ENCODE measurements at regions not wholly inside any gene's neighbourhood (a gene's known extent, or its start where the extent isn't known, plus 50 kb on each side); places are given as distances from the start of the nearest gene placed in this dataset.

DNA sequence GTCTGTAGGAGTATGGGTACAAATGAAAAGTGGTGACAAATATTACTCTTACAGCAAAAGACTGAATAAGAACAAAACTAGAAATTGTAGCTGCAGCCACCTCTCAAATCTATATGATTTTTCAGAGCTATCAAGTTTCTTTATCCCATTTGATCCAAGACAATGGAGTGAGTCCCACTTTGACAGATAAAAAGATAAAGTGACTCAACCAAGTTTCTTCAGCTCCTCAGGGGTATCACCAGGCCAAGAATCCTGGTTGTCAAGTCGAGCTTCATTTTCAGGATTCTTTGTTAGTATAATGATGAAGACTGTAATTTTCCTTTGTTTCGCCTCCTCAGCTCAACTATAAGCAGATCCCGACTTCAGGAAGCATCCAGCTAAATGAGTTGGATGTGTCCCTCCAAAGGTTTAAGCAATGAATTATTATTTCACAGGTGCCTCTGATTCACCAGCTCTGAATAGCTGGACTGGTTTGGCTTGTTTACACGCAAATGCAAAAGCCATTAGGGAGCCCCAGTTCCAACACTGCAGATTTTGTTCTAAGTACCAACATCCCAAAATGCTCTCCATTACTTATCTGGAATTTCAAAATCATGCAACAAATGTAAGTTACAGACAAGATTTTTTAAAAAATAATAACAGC lies 238.9 kb downstream of the MAFB start:
- no peaks in the 10 kb centered on the region for H3K4me1 Mint-ChIP-seq (ENCODE audit: low read depth)
- peaks cover 27% of the 10 kb centered on the region for H3K27me3 Mint-ChIP-seq (ENCODE audit: low read depth)
- no peak for DNase-seq (ENCODE audit: low spot score)
- H3K4me3 Mint-ChIP-seq (ENCODE audit: unreplicated experiment) = no peak overlapping the region
- TF ChIP-seq, protein P1, sequence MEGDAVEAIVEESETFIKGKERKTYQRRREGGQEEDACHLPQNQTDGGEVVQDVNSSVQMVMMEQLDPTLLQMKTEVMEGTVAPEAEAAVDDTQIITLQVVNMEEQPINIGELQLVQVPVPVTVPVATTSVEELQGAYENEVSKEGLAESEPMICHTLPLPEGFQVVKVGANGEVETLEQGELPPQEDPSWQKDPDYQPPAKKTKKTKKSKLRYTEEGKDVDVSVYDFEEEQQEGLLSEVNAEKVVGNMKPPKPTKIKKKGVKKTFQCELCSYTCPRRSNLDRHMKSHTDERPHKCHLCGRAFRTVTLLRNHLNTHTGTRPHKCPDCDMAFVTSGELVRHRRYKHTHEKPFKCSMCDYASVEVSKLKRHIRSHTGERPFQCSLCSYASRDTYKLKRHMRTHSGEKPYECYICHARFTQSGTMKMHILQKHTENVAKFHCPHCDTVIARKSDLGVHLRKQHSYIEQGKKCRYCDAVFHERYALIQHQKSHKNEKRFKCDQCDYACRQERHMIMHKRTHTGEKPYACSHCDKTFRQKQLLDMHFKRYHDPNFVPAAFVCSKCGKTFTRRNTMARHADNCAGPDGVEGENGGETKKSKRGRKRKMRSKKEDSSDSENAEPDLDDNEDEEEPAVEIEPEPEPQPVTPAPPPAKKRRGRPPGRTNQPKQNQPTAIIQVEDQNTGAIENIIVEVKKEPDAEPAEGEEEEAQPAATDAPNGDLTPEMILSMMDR (IDR thresholded peaks at IDR 0.05) = no peak
- H3K36me3 Mint-ChIP-seq (ENCODE audit: low read depth) = no peaks in the 10 kb centered on the region
- no peak overlapping the region for H3K27ac Mint-ChIP-seq (ENCODE audit: unreplicated experiment)
- H3K9me3 Mint-ChIP-seq (ENCODE audit: low read depth) = no peaks in the 10 kb centered on the region

DNA sequence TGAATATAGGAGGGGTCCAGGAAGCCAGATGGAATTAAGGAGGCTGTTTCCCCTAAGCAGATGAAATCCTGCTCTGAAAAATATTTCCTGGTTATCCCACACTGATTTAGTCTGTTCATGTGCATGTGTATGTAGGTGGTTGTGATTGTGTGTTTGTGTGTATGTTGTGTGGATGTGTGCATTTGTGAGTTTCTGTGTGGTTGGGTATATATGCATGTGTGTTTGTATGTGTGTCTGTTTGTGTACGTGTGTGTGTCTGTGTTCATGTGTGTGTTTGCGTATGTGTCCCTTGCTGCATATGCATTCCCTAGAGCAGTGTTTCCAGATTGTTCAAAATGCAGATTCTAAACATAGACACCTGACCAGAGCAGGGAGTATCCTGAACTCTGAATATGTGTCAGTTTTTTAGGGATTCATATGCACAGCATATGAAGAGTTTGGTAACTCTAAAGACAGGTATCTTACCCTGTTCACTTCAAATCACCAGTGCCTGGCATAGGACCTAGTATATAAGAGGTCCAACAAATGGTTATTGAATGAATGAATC lies 239.8 kb downstream of the MAFB start:
- H3K9me3 Mint-ChIP-seq (ENCODE audit: low read depth) = no peaks in the 10 kb centered on the region
- H3K27ac Mint-ChIP-seq (ENCODE audit: unreplicated experiment) = no peak overlapping the region
- TF ChIP-seq, protein P1 (IDR thresholded peaks at IDR 0.05) = no peak
- no peaks in the 10 kb centered on the region for H3K36me3 Mint-ChIP-seq (ENCODE audit: low read depth)
- no peak overlapping the region for H3K4me3 Mint-ChIP-seq (ENCODE audit: unreplicated experiment)
- DNase-seq (ENCODE audit: low spot score) = no peak
- H3K27me3 Mint-ChIP-seq (ENCODE audit: low read depth) = peaks cover 22% of the 10 kb centered on the region
- H3K4me1 Mint-ChIP-seq (ENCODE audit: low read depth) = no peaks in the 10 kb centered on the region

DNA sequence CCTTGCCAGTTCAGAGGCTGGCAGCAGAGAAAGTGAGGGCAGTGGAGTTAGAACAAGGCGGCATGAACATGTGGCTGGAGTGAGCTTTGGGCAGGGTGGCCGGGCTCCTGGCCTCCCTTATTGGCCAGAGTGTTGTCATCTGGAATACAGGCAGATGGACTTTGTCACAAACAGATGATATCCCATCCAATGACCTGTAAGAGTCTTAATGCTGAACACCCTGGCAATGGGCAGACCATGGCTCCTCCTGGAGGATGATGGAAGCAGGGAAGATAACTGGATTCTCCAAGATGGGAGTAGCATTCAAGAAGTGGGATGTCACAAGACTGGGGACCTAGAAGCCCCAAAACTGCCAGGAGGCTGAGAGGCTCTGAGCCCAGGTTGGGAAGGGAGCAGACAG lies 242.1 kb downstream of the MAFB start:
- TF ChIP-seq, protein P1 (IDR thresholded peaks at IDR 0.05) = no peak
- Mint-ChIP-seq H3K4me1 (ENCODE audit: low read depth) (peaks cover 3% of the 10 kb centered on the region), H3K27ac (ENCODE audit: unreplicated experiment) (no peak overlapping the region), H3K27me3 (ENCODE audit: low read depth) (peaks cover 21% of the 10 kb centered on the region), H3K9me3 (ENCODE audit: low read depth) (no peaks in the 10 kb centered on the region), H3K36me3 (ENCODE audit: low read depth) (no peaks in the 10 kb centered on the region), H3K4me3 (ENCODE audit: unreplicated experiment) (no peak overlapping the region)
- DNase-seq (ENCODE audit: low spot score) = no peak

DNA sequence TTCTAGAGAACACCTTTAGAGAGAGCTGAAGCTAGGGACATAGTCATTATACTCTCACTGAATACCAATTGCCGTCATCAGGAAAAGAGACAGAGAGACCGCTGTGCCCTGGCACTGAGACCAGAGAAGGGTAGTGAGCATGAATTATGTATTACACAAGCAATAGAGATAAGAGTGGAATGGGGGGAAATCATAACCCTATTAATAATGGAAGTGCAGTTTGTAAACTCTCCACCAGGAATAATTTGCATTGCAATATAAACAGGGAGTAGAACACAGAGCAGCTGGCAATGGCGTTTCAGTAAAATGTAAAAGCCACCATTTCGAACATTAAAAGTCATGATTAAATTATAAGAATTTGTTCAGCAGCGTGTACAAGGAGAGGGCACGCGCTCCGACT lies 244.5 kb downstream of the MAFB start:
- Mint-ChIP-seq H3K4me1 (ENCODE audit: low read depth) (peaks cover 3% of the 10 kb centered on the region), H3K4me3 (ENCODE audit: unreplicated experiment) (no peak overlapping the region), H3K27ac (ENCODE audit: unreplicated experiment) (no peak overlapping the region), H3K9me3 (ENCODE audit: low read depth) (no peaks in the 10 kb centered on the region), H3K27me3 (ENCODE audit: low read depth) (peaks cover 10% of the 10 kb centered on the region), H3K36me3 (ENCODE audit: low read depth) (no peaks in the 10 kb centered on the region)
- no peak for DNase-seq (ENCODE audit: low spot score)
- TF ChIP-seq, protein P1 (IDR thresholded peaks at IDR 0.05) = no peak

DNA sequence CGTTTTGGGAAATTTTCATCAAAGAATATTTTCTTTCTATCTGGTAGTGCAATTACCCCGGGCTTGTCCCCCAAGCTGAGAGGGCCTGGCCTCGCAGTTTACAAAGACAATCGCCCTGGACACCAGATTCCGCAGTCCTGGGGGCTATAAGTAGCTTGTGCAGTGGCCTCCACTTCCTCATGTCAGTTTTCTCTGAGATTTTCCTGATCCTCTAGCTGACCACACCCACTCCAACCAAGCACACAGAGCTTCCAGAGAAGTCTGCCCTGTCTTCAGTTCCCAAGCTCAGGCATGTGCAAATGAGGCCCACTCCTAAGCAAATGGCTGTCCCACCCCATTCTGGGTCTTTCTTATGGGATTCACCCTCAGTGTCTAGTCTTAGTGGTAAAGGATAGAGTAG lies 245.3 kb downstream of the MAFB start:
- peaks cover 3% of the 10 kb centered on the region for H3K4me1 Mint-ChIP-seq (ENCODE audit: low read depth)
- H3K27ac Mint-ChIP-seq (ENCODE audit: unreplicated experiment) = no peak overlapping the region
- no peak for DNase-seq (ENCODE audit: low spot score)
- H3K27me3 Mint-ChIP-seq (ENCODE audit: low read depth) = peaks cover 4% of the 10 kb centered on the region
- H3K4me3 Mint-ChIP-seq (ENCODE audit: unreplicated experiment) = no peak overlapping the region
- TF ChIP-seq, protein P1 (IDR thresholded peaks at IDR 0.05) = no peak
- no peaks in the 10 kb centered on the region for H3K9me3 Mint-ChIP-seq (ENCODE audit: low read depth)
- H3K36me3 Mint-ChIP-seq (ENCODE audit: low read depth) = no peaks in the 10 kb centered on the region

Data from chondrocyte (in vitro differentiated cells).